NCI-H69 (cell line): ENCODE measurements at regions not wholly inside any gene's neighbourhood (a gene's known extent, or its start where the extent isn't known, plus 50 kb on each side); places are given as distances from the start of the nearest gene placed in this dataset.

Experiments used
- DNase-seq: peaks from one replicate; lab custom pipeline; 2025; lab: John Stamatoyannopoulos, UW

- DNase-seq, result no peak
Measured at GRCh38 chr12:127268706-127269425, 998.1 kb upstream of the TMEM132C start.

GRCh38 chr12:127270193-127270592 is 996.8 kb upstream of the TMEM132C start:
- DNase-seq, result no peak

- DNase-seq, result no peak
Measured at GRCh38 chr12:127271776-127272175, 995.2 kb upstream of the TMEM132C start.

- DNase-seq, result no peak
Measured at GRCh38 chr12:127272864-127273263, 994.1 kb upstream of the TMEM132C start.

- DNase-seq, result no peak
Measured at GRCh38 chr12:127273626-127274025, 993.3 kb upstream of the TMEM132C start.

GRCh38 chr12:127275416-127275815 is 991.6 kb upstream of the TMEM132C start:
- DNase-seq, result no peak

GRCh38 chr12:127277882-127278281 is 989.1 kb upstream of the TMEM132C start:
- DNase-seq, result no peak

GRCh38 chr12:127278351-127278750 is 988.6 kb upstream of the TMEM132C start:
- no peak for DNase-seq

GRCh38 chr12:127280393-127281275 is 986.3 kb upstream of the TMEM132C start:
- DNase-seq, result peak; percentile 61

GRCh38 chr12:127282786-127283565 is 984.0 kb upstream of the TMEM132C start:
- no peak for DNase-seq

GRCh38 chr12:127284021-127284420 is 982.9 kb upstream of the TMEM132C start:
- DNase-seq, result no peak

GRCh38 chr12:127284870-127285431 is 982.0 kb upstream of the TMEM132C start:
- DNase-seq, result no peak

- no peak for DNase-seq
Measured at GRCh38 chr12:127286281-127286680, 980.7 kb upstream of the TMEM132C start.

- DNase-seq, result no peak
Measured at GRCh38 chr12:127287256-127287655, 979.7 kb upstream of the TMEM132C start.

- no peak for DNase-seq
Measured at GRCh38 chr12:127290251-127290650, 976.7 kb upstream of the TMEM132C start.

- DNase-seq, result no peak
Measured at GRCh38 chr12:127292736-127293135, 974.2 kb upstream of the TMEM132C start.

GRCh38 chr12:127293507-127294310 is 973.3 kb upstream of the TMEM132C start:
- DNase-seq, result peak; percentile 13

- DNase-seq, result no peak
Measured at GRCh38 chr12:127294651-127295210, 972.2 kb upstream of the TMEM132C start.

- no peak for DNase-seq
Measured at GRCh38 chr12:127295630-127296029, 971.3 kb upstream of the TMEM132C start.

GRCh38 chr12:127296591-127296990 is 970.4 kb upstream of the TMEM132C start:
- no peak for DNase-seq

GRCh38 chr12:127297327-127297726 is 969.6 kb upstream of the TMEM132C start:
- DNase-seq, result no peak
